ENCODE measurements at regions not wholly inside any gene's neighbourhood (a gene's known extent, or its start where the extent isn't known, plus 50 kb on each side); places are given as distances from the start of the nearest gene placed in this dataset.
"Not testable (repeated sequence)": the region's sequence is repeated elsewhere in the genome, so short reads cannot be mapped to it uniquely, and the experiment has no call there.

DNA sequence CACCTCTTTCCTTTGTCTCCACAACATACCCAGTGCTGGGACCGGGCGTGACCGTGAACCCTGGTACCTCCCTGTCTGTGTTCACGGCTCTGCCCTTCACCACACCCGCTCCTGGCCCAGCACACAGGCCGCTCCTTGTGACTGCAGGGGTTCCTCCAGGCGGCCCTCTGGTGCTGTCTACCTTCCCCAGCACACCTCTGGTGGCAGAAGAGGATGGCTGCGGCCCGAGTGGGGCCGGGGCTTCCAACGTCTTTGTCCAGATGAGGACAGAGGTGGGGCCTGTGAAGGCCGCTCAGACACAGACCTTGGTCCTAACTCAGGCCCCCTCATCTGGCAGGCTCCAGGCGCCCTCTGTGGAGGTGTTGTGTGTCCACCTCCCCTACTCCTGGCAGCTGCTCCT is 55.4 kb upstream of the SGMS1 start:
- H3K4me1 ChIP-seq (ENCODE audit: control insufficient read depth in 2 of 2, insufficient read depth in 1 of 2, low read depth in 1 of 2, low read length in 2 of 2): no peaks in the 10 kb centered on the region
- H3K23ac ChIP-seq (ENCODE audit: low read depth, low read length, poor library complexity): no peak overlapping the region
- H3K27me3 ChIP-seq (ENCODE audit: control insufficient read depth in 3 of 3, insufficient read depth in 3 of 3, low read depth in 1 of 3, low read length in 3 of 3): no peaks in the 10 kb centered on the region
- no peak overlapping the region for H2BK15ac ChIP-seq (ENCODE audit: low read length)
- H3K9ac ChIP-seq (ENCODE audit: low read depth, low read length, poor library complexity): no peak overlapping the region
- H2AFZ ChIP-seq (ENCODE audit: low read length): no peak overlapping the region
- no peak overlapping the region for H3K4ac ChIP-seq (ENCODE audit: low read length)
- no peak overlapping the region for H3K14ac ChIP-seq (ENCODE audit: low read length)
- H2BK120ac ChIP-seq (ENCODE audit: low read depth, low read length): no peak overlapping the region
- no peak overlapping the region for H2BK5ac ChIP-seq (ENCODE audit: low read length)
- no peaks in the 10 kb centered on the region for H3K79me1 ChIP-seq (ENCODE audit: low read depth, low read length)
- no peaks in the 10 kb centered on the region for H3K9me3 ChIP-seq (replicated peaks in 1 of 2; ENCODE audit: control insufficient read depth in 2 of 2, insufficient read depth in 1 of 2, low read depth in 1 of 2, low read length in 2 of 2)
- H2AK5ac ChIP-seq (ENCODE audit: low read depth, low read length): no peak overlapping the region
- H3K4me3 ChIP-seq (ENCODE audit: low read length in 2 of 2): no peak overlapping the region
- no peak overlapping the region for H4K8ac ChIP-seq (ENCODE audit: low read depth, low read length)
- no peak overlapping the region for H3K4me2 ChIP-seq (ENCODE audit: insufficient read depth, low read length, poor library complexity, severe bottlenecking)
- H3K27ac ChIP-seq (replicated peaks; ENCODE audit: low read length): no peak overlapping the region
- no peak overlapping the region for H3K18ac ChIP-seq (ENCODE audit: low read length)
- H4K91ac ChIP-seq (ENCODE audit: low read depth, low read length, poor library complexity): no peak overlapping the region
- no peak overlapping the region for H2BK12ac ChIP-seq (ENCODE audit: low read length)
- H3K36me3 ChIP-seq (replicated peaks in 1 of 2; ENCODE audit: control insufficient read depth in 2 of 2, insufficient read depth in 2 of 2, low read length in 2 of 2): no peaks in the 10 kb centered on the region
- no peak for DNase-seq (ENCODE audit: low spot score)
- no CpG with 5 or more reads among the region's 13 CpGs for WGBS, 2 donors (ENCODE audit: extremely low coverage in 2 of 2, insufficient read length in 2 of 2, insufficient replicate concordance in 1 of 2)

DNA sequence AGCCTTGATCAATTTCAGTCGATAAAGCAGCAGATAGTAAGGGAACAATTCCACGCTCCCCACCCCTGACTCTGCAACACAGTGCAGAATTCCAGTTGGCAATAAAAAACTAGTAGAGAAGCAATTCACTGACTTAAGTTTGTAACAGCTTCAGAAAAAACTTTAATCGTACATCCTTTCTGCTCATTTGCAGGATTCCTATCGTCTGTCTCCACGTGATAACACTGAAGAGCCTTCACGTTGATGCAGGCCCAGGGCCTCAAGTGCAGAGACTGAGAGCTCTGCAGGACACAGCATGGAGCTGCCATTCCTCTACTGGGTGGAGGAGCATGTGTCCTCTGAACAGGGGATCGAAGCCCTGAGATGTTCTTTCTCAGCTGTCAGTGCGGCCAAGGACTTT is 51.8 kb upstream of the SGMS1 start:
- H3K4me1 ChIP-seq (ENCODE audit: control insufficient read depth in 2 of 2, insufficient read depth in 1 of 2, low read depth in 1 of 2, low read length in 2 of 2); H3K4me3 ChIP-seq (ENCODE audit: low read length in 2 of 2); H2BK5ac ChIP-seq (ENCODE audit: low read length); H4K8ac ChIP-seq (ENCODE audit: low read depth, low read length); H2BK120ac ChIP-seq (ENCODE audit: low read depth, low read length); H3K9me3 ChIP-seq (replicated peaks in 1 of 2; ENCODE audit: control insufficient read depth in 2 of 2, insufficient read depth in 1 of 2, low read depth in 1 of 2, low read length in 2 of 2); H2BK12ac ChIP-seq (ENCODE audit: low read length); H3K4ac ChIP-seq (ENCODE audit: low read length); H3K4me2 ChIP-seq (ENCODE audit: insufficient read depth, low read length, poor library complexity, severe bottlenecking); H3K36me3 ChIP-seq (replicated peaks in 1 of 2; ENCODE audit: control insufficient read depth in 2 of 2, insufficient read depth in 2 of 2, low read length in 2 of 2); H3K27ac ChIP-seq (replicated peaks; ENCODE audit: low read length); DNase-seq (ENCODE audit: low spot score); H3K27me3 ChIP-seq (ENCODE audit: control insufficient read depth in 3 of 3, insufficient read depth in 3 of 3, low read depth in 1 of 3, low read length in 3 of 3); H2AFZ ChIP-seq (ENCODE audit: low read length); H2AK5ac ChIP-seq (ENCODE audit: low read depth, low read length); H3K14ac ChIP-seq (ENCODE audit: low read length); H3K23ac ChIP-seq (ENCODE audit: low read depth, low read length, poor library complexity); H3K18ac ChIP-seq (ENCODE audit: low read length); H4K91ac ChIP-seq (ENCODE audit: low read depth, low read length, poor library complexity); H3K9ac ChIP-seq (ENCODE audit: low read depth, low read length, poor library complexity); H2BK15ac ChIP-seq (ENCODE audit: low read length); H3K79me1 ChIP-seq (ENCODE audit: low read depth, low read length): not testable (repeated sequence)
- WGBS, 2 donors (ENCODE audit: extremely low coverage in 2 of 2, insufficient read length in 2 of 2, insufficient replicate concordance in 1 of 2): no CpG with 5 or more reads among the region's 8 CpGs

DNA sequence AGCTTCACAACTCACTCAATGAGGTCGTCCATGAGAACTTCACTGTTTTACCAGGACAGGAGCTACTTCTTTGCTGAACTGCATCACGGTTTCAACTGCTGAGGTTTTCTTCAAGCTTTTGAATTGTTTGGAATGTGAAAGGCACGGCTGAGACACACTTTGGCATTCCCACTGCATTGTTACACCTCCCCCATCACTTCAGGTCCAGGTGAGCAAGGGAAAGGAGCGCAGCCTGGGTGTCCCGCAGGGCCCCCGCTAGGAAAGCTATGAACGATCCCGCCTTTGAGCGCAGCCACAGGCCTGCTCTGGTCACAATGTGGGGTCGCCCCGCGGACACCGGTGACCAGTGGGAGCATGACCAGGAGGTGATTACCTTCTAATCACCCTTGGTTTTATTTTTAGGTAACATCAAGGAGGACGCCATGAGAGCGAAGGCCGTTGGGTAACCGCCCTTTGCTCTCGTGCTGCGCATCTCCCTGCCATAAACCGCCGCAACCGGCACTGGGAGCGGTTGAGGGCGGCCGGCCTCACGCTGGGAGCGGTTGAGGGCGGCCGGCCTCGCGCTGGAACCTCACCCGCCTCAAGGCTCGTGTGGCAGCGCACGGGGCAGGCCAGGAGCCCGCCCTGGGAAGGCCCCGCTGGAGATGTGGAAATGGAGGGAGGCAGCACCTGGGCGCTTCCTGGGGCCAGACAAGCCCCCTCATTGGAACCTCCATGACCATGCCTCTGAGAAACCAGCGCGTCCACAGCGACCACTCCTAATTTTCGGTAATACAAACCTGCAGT is 50.9 kb upstream of the SGMS1 start:
- H3K9me3 ChIP-seq (replicated peaks in 1 of 2; ENCODE audit: control insufficient read depth in 2 of 2, insufficient read depth in 1 of 2, low read depth in 1 of 2, low read length in 2 of 2): no peaks in the 10 kb centered on the region
- WGBS, 2 donors (ENCODE audit: extremely low coverage in 2 of 2, insufficient read length in 2 of 2, insufficient replicate concordance in 1 of 2): no CpG with 5 or more reads among the region's 42 CpGs
- H2BK120ac ChIP-seq (ENCODE audit: low read depth, low read length): no peak overlapping the region
- H3K4me2 ChIP-seq (ENCODE audit: insufficient read depth, low read length, poor library complexity, severe bottlenecking): no peak overlapping the region
- no peak overlapping the region for H2BK12ac ChIP-seq (ENCODE audit: low read length)
- H3K18ac ChIP-seq (ENCODE audit: low read length): peak overlapping the region; percentile 48
- H3K9ac ChIP-seq (ENCODE audit: low read depth, low read length, poor library complexity): no peak overlapping the region
- no peak overlapping the region for H4K91ac ChIP-seq (ENCODE audit: low read depth, low read length, poor library complexity)
- no peak for DNase-seq (ENCODE audit: low spot score)
- peak overlapping the region; percentile 39 for H2BK5ac ChIP-seq (ENCODE audit: low read length)
- H3K4me3 ChIP-seq (ENCODE audit: low read length in 2 of 2): no peak overlapping the region
- H2BK15ac ChIP-seq (ENCODE audit: low read length): no peak overlapping the region
- no peaks in the 10 kb centered on the region for H3K79me1 ChIP-seq (ENCODE audit: low read depth, low read length)
- H3K4ac ChIP-seq (ENCODE audit: low read length): no peak overlapping the region
- no peak overlapping the region for H3K23ac ChIP-seq (ENCODE audit: low read depth, low read length, poor library complexity)
- H2AFZ ChIP-seq (ENCODE audit: low read length): no peak overlapping the region
- H3K27ac ChIP-seq (replicated peaks; ENCODE audit: low read length): no peak overlapping the region
- no peak overlapping the region for H4K8ac ChIP-seq (ENCODE audit: low read depth, low read length)
- H3K14ac ChIP-seq (ENCODE audit: low read length): no peak overlapping the region
- no peak overlapping the region for H2AK5ac ChIP-seq (ENCODE audit: low read depth, low read length)
- H3K4me1 ChIP-seq (ENCODE audit: control insufficient read depth in 2 of 2, insufficient read depth in 1 of 2, low read depth in 1 of 2, low read length in 2 of 2): no peaks in the 10 kb centered on the region
- H3K27me3 ChIP-seq (ENCODE audit: control insufficient read depth in 3 of 3, insufficient read depth in 3 of 3, low read depth in 1 of 3, low read length in 3 of 3): no peaks in the 10 kb centered on the region
- H3K36me3 ChIP-seq (replicated peaks in 1 of 2; ENCODE audit: control insufficient read depth in 2 of 2, insufficient read depth in 2 of 2, low read length in 2 of 2): no peaks in the 10 kb centered on the region
